HL-60/S4 treated with retinoic acid at 250 ng/mL for 4 days and 3 days (cell line): ENCODE measurements at regions not wholly inside any gene's neighbourhood (a gene's known extent, or its start where the extent isn't known, plus 50 kb on each side); places are given as distances from the start of the nearest gene placed in this dataset.
"Not testable (repeated sequence)": the region's sequence is repeated elsewhere in the genome, so short reads cannot be mapped to it uniquely, and the experiment has no call there.

Experiments
- in situ Hi-C: fragments of 300-500 bp; cut with MboI; formaldehyde crosslinking; loops from 2 replicates; pipeline ENCODE4 v1.7.0; 2022; ENCODE audit warnings: low sequenced_read_pairs

DNA sequence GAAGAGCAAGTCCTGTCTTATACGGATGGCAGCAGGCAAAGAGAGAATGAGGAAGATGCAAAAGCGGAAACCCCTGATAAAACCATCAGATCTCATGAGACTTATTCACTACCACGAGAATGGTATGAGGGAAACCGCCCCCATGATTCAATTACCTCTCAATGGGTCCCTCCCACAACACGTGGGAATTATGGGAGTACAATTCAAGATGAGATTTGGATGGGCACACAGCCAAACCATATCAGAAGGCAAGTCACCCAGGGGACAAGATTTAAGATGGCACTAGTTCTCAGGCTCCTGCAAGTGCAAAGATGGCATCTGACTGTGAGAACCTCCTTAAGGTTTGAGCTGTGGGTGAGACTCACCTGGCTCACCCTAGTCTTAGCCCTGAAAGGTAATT, 984.3 kb downstream of the AACS start:
- in situ Hi-C loops = not testable (repeated sequence)

DNA sequence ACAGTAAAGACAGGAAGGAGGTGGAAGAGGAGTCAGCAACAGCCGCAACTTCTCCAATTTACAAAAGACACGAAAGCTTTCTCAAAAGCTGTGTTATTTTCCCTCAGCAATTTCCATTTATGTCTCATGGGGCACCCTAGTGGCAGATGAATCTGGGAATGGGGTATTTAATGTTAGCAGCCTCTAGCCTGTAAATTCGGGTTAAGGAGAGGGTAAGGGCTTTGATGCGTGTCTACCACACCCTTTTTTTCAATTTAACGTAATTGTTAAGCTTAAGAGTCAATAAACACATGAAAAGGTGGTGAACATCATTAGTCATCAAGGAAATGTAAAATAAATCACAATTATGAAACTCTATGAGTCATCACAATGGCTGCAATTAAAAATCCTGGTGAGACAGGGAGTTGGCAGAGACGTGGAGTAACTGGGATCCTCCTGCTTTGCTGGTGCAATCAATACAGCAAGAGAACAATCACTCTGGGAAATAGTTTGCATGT, 986.4 kb downstream of the AACS start:
- in situ Hi-C loops = no loop called here

DNA sequence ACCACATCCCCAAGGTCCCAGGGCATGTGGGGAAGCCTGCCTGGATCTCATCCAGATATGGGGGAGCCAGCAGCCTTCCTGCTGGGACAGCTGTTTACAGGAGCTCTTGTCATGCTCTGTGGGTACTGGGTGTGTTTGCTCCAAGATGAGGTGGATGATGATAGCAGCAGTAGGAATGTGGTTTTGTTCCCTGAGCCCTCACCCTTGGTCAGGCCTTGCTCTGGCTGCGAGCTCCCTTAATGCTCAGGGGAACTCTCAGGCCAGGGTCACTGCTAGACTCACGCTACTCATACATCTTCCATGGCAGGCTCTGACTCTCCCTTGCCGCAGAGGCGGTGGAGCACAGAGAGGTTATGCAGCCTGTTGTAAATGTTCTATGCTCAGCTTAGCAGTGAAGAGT, 990.3 kb downstream of the AACS start:
- in situ Hi-C loops = no loop called here

DNA sequence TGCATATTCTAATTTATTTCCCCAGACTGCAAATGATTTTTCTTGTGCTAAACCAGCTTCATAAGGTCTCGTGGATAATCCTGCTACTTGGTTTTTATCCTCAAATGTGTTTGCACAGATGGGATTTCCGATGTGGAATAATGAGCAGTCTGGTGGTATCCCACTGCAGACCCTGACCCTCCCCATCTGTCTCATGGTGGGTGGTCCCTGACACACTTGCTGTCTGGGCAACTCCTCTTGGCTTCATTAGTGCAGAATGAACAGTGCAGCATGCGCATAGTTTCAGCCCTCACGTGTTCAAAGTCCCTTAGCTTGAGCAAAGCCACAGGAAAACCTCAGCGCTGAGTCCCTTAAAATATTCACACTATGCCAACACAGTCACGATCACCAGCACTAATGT, 996.5 kb downstream of the AACS start:
- in situ Hi-C loops = no loop called here

DNA sequence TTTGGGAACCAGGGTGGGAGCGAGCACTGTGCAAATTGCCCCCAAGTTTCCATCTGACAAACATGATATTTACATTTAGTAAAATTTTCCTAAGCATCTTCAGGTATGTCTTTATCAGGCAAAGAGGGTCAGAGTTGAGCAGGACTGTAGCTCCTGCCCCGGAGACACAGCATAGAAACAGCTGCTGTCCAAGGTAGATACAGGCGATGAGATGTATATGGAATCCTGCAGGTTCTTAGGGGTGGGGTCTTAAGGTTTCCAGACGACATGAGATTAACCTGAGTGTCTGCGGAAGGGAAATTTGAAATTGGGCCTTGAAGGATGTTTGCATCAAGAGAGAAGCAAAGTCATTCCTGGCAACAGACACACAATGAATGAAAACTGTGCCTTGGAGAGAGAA, 998.8 kb downstream of the AACS start:
- in situ Hi-C loops = no loop called here

DNA sequence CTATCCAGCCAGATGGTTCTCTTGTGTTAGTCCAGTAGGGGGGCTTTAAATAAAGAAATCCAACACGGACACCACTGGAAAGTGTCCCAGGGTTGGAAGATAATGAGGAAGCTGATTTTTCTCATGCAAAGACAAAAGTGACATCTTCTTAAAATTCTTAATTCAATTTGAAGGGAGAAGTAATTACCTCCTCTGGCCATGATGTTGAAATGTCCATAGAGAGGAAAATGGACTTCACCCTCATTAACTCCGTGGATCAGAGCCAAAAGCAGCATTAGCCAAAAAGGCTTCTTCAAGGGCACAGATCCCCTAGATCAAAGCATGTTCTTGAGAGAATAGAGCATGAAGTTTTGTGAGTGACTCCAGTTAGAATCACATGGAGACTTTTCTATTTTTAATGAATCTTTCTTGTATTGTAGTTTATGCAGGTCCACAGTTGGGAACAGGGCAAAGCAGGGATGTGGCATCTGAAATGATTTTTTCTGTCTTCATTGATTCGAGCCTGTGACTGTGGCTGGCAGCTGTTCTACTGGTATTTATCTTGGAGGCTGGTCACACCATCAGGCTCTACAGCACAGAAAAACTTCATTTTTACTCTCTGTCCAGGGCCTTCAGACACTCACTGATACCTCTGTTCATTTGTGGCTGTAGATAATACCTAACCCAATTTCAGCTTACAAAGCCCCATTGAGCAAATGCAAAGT, 1002.5 kb downstream of the AACS start:
- in situ Hi-C loops = no loop called here

DNA sequence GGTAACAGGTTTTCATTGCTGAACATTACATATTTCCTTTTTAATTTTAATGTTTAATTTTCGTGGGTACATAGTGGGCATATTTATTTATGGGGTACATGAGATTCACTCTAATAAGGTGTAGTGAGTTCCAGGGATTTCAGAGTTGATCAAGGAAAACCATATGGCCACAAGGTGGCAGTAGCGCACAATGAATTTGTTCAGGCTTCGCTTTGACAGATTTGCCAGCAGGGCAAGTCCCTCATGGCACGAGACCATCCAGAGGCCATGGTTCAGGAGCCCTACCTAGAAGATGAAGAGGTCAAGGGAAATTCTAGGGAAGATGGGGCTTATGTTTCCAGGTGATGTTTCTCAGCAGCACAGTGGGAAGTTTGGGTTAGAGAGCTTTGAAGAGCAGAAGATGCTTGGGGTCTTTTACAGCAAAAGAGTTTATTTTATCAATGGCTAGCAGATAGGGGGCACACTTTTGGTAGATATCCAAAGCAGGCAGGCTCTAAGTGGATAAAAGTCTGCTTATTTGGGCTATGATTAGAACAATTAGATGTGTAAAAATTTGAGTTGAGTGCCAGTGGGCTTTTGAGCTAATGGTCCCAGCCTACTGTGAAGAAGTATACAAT, 1004.4 kb downstream of the AACS start:
- in situ Hi-C loops = no loop called here

DNA sequence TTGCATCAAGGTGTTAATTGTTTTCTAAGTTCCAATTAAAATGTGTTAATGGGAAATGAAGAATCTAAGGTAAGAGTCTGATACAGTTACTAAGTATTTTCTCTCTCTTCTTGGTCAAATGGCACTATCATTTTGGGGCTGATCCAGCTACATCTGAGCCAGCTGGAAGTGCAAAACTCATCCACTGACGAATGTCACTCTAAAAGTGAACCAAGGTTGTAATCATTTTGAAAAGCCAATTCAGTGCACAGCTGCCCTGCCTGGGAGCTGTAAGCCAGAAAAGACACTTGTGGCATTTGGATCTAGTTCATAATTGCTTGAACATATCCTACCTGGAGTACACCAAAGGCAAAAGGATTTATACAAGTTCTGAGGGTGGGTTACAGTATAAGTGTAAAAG, 1011.3 kb downstream of the AACS start:
- in situ Hi-C loops = no loop called here

DNA sequence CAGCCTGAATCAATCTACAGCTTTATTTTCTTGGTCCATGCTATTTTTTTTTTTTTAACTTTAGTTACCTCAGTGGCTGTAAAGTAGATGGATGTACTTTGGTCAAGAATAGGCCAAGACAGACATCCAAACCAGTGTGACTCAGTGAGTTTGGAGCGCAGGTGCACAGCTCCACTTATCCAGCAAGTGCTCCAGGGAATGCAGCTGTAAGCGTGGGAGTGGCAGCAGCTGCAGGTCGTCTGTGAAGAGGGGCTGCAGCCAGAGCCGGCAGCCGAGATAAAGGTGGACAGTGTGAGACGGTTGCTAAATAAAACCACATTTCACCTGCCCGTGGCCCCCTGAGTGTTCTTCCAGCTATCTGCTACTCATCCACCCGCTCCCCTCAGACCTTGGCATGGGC, 1018.7 kb downstream of the AACS start:
- in situ Hi-C loops = no loop called here

DNA sequence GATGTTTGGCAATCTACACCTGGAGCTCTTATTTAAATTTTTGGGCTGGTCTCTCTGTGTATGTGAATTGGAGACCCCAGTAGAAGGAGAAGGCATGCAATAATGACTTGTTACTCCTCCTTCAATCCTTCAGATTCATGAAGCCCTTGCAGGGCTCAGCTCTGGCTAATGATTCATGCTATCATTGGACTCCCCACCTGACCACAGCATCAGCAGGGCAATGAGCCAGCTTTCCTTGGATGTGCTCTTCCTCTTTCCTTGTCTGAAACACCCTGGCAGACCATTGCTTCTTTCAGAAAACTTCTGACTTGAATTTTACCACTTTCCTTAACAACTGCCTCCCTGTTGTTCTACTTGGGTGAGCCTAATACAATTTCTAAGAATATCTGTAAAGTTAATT, 1019.2 kb downstream of the AACS start:
- in situ Hi-C loops = no loop called here

DNA sequence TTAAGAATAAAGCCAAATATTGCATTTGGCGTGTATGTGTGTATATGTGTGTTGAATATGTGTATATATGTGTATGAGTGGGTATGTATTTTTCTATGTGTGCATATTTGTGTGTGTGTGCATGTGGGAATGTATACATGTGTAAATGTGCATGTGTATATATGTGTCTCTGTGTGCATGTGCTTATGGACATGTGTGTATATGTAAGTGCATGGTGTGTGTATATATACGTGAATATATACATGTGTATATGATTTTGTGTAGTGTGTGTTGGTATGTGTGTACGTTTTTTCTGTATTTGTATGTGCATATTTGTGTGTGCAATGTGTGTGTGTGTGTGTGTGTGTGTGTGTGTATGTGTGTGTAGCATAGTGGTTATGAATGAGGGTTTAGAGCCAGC, 1021.0 kb downstream of the AACS start:
- in situ Hi-C loops = no loop called here

DNA sequence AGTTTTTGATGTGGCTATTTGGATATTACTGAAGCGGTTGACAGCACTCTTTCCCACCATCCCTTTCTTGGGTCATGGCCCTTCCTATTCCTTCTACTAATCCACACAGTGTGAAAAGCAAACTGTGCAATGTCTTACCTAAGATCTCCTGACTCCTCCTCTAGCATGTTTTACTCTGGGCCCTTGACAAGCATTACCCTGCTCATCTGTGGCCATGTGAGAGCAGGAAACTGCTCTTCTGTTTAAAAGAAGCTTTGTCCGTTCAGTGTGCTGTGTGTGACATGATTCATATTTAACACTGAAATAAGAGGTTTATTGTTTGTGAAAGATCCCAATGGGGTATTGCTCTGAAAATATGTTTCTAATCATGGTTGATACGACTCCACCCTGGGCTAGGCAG, 1022.5 kb downstream of the AACS start:
- in situ Hi-C loops = no loop called here

DNA sequence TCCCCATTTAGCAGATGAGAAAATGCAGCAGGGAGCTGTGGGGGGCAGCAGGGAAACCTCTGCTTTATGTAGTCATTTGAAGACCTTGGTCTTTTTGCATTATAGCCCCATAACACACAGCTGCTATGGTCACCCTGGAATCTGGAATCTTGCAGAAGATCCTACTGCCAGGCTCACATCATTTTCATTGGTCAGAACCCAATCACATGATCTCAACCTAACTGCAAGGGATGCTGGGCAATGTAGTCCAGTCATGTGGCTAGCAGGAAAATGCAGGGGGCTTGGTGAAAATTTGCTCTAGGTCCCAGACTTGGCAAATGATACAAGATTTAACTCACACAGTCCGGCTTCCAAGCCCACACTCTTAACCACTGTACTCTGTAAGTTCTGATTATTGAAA, 1028.7 kb downstream of the AACS start:
- in situ Hi-C loops = no loop called here

DNA sequence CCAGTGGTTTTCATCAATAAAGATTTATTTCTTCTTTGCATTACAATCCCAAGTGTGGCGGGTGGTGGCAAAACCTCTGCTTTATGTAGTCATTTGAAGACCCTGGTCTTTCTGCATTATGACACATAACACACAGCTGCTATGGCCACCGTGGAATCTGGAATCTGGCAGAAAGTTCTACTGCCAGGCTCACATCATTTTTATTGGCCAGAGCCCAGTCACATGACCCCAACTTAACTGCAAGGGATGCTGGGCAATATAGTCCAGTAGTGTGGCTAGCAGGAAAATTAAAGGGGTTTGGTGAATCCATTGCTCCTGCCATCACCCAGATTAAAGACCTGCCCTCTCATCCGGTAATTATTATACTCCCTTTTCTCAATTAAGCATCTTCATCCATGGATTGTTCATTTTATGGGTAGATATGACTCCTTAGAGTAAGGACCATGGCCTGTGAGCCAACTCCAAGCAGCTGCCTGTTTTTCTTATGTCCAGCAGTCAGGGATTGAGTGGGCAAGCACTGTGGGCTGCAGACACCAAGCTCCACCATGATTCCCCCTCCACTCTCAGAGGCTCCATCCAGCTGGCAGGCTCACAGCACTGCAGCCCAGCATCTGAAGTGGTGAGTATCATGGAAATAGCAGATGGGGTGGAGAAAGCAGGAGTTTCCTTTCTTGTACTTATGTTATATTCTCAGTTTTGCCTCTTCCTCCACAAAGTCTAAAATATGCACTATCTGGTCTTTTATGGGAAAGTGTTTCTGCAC, 1030.7 kb downstream of the AACS start:
- in situ Hi-C loops = no loop called here

DNA sequence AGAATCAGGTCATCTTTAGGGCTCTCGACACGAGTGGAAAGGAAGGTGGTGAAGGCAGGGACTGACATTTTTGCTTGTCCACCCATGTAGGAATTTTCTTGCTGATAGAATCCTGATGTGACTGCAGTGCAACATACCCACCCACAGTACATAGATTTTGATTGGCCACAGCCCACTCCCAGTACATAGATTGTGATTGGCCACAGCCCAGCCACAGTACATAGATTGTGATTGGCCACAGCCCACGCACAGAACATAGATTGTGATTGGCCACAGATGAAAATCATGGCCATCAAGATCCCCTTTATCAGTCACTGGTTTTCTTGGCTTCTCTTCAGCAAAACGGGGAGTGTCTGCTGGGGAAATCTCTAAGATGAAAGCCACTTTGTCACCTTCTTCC, 1041.5 kb downstream of the AACS start:
- in situ Hi-C loops = no loop called here

DNA sequence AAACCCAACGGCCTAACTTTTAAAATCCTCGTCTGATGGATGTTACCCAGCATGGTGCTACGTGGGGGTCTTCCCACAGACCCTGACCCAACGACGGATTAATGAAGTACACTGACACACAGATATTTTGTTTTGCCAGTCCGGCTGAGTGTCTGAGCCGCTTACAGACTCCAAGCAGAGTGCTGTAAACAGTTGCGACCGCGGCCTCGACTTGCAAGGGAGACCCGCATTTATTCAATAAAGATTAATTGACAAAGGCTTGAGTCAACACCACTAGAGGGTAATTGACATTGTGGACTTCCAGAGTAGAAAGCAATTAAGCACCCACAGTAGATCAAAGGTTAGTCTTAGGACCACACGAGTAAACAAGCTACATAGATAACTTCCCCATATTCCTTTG, 1042.4 kb downstream of the AACS start:
- in situ Hi-C loops = no loop called here

DNA sequence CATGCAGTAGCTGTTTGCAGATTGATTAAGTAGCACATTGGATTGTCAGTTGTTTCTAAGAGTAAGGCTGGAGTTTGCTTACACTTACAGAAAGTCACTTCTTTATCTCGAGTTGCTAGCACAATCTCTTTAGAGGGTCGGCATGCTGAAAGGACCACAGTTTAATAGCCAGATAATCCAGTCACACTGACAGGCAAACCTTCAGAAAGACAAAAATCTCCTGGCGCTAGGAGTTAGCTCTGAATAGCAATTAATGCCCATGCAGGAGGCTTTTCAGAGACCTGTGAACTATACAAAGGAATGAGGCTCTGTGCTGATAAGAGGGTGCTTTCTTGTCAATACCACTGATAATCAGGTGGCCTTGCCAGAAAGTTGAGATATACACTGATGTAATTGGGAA, 1043.0 kb downstream of the AACS start:
- in situ Hi-C loops = no loop called here

DNA sequence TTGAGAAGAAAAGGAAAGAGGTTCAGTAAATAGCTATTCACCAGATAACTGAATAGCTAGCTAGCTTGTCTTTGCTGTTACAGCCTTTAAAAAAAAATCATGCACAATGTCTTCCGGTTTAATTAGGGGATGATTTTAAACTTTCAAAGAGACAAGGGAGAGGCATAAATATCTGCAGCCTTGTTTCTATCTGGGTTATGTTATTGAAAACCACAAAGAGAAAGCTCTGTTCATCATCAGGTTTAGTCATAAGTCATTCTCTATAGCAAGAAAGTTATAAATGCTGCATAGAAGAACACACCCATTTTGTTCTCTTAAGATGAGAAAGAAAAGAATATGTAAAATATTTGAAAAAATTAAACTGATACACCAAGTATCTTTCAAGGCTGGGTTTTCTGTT, 1046.9 kb downstream of the AACS start:
- in situ Hi-C loops = no loop called here

DNA sequence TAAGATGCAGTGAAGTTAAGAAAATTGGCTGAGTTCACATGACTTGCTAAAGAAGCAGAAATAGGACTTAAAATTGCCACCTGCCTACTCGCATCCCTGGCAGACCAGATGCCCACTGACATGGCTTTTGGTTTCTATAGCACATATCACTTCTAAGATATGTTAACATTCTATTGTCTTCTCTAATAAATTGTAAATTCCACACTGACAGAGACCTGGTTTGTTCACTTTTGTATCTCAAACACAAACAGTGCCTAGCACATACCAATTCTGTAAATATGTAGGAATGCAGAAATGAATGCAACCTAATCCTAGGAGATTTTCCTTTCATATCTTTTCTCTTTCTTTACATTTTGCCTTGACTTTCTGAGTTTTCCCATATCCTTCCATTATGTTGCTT, 1047.6 kb downstream of the AACS start:
- in situ Hi-C loops = no loop called here

DNA sequence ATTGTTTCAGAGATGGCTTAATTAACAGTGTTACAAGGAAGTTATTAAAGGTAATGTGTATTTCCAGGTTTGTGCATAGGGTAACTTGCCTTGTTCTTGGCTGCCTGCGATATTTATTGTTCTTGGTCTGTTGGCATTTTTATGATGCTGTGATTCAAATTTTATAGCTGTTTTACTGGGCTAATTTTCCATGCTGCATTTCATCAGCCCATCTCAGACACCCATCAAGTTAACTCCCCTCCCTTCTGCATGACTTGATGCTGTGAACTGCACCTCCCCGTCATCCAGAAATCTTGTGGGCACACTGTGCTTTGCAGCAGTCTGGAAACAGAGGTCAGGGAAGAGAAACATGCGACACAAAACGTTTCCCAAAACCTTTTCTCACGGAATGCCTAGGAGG, 1049.2 kb downstream of the AACS start:
- in situ Hi-C loops = no loop called here

DNA sequence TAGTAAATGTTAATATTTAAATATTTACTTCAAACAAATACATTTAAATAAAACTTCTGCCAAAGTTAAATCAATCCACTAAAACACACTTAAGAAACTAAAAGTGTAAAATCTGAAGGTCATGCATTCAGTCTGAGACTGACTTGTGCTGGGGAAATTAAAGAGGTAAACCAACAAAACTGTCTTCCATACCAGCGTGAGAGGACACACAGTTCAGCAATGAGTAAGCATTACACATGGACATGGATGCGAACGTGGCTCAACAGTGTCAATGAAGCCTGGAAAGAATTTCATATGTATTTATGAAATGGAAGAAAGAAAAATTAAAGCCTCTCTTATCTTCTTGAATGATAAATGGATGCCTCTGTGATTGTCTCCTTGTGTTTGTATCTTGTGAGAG, 1052.3 kb downstream of the AACS start:
- in situ Hi-C loops = no loop called here

DNA sequence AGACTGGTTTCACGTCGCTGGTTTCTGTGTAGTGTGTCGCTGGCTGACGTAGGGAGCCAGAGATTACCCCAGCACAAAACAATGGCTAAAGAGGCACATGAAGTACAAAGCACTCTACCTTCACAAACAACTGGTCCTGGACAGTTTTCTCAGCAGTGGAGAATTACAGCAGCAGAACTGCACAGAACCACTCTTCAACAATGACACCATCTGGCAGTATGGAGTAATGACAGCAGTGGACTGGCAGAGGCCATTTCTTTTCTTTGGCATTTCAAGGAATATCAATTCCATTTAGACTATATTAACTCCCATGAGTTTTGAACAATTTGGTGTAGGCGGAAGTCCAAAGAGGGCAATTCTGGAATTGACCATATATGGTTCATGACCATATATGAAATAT, 1074.1 kb downstream of the AACS start:
- in situ Hi-C loops = no loop called here
